ENCODE measurements at regions not wholly inside any gene's neighbourhood (a gene's known extent, or its start where the extent isn't known, plus 50 kb on each side); places are given as distances from the start of the nearest gene placed in this dataset.

- intact Hi-C loops (cut with DNase I) = no loop called here
- DNase-seq = no peak
These were observed 105.1 kb downstream of the TRAPPC11 start for GRCh38 chr4:183763990-183764754.

GRCh38 chr4:183765251-183765911, 106.3 kb downstream of the TRAPPC11 start:
- no peak for DNase-seq
- intact Hi-C loops (cut with DNase I) = no loop called here

GRCh38 chr4:183766140-183766539, 107.0 kb downstream of the TRAPPC11 start:
- no peak for DNase-seq
- intact Hi-C loops (cut with DNase I) = no loop called here

GRCh38 chr4:183770906-183771305, 111.8 kb downstream of the TRAPPC11 start:
- intact Hi-C loops (cut with DNase I) = no loop called here
- no peak for DNase-seq

- intact Hi-C loops (cut with DNase I) = no loop called here
- no peak for DNase-seq
These were observed 113.3 kb downstream of the TRAPPC11 start for GRCh38 chr4:183772361-183772760.

- no peak for DNase-seq
- intact Hi-C loops (cut with DNase I) = no loop called here
These were observed 114.7 kb downstream of the TRAPPC11 start for GRCh38 chr4:183773790-183774189.

GRCh38 chr4:183783306-183783705, 121.8 kb upstream of the STOX2 start:
- no peak for DNase-seq
- intact Hi-C loops (cut with DNase I) = no loop called here

DNA sequence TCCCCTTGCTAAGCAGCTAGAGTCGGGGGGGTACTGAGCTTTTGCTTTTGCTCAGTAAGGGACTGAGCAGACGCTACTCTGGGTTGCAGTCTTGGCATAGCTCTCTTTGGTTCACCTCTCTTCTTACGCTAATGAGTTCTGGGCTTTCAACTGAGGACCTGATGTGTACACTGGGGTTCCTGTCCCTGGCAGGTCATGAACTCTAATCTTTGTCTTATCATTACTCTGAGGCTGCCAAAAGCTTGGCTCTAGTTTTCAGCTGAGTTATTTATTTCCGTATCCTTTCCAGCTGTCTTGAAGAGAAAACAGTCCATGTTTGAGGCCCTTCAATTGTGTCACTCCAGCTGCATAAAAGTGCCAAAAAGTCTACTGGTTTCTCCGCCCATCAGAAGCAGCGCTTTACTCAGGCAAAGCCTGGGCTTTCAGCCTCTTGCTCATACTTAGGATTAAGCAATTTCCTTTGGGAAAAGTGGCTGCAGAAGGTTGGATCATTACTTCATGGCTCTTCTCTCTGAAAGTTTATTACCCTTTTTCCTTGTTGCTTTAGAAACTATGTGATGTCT, 121.0 kb upstream of the STOX2 start:
- DNase-seq = no peak
- intact Hi-C loops (cut with DNase I) = no loop called here

GRCh38 chr4:183788308-183788905, 116.7 kb upstream of the STOX2 start:
- intact Hi-C loops (cut with DNase I) = no loop called here
- no peak for DNase-seq

DNA sequence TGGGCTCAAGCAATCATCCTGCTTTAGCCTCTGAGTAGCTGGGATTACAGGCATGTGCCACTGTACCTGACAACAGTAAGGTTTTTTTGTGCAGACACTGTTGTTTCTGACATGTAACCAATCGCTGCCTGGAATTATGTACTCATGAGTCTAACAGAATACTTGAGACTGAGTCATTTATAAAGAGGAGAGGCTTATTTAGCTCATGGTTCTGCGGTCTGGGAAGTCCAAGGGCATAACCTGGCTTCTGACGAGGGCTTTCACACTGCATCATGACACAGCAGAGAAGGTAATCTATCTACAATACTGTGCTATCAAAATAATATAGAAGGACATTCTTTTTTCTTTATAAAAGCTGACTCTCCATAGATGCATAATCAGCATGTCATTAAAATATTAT, 115.5 kb upstream of the STOX2 start:
- no peak for DNase-seq
- intact Hi-C loops (cut with DNase I) = no loop called here

DNA sequence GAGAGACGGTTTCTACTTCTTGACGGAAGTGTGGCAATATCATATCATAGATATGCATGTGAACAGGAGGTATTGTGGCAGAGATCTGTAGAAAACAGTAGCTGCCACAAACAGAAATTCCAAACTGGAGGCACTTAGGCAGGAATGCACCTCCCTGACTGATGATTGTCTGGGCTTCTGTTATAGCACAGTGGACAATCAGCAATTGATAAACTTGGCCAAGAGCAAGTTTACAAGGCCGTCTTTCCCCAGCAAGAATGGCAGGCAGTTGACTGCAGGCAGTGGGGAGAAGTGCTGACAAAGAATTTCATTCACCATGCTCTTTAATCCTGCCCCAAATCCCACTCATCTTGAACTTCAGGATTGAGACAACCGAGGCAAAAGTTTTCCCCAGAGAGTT, 114.4 kb upstream of the STOX2 start:
- DNase-seq = no peak
- intact Hi-C loops (cut with DNase I) = no loop called here

- DNase-seq = peak in 40 of 42 donors; percentile 18 to 78 (median 54)
- intact Hi-C loops (cut with DNase I) = no loop called here
These were observed 108.1 kb upstream of the STOX2 start for GRCh38 chr4:183797011-183797444.

- peak in 31 of 42 donors; percentile 10 to 67 (median 40) for DNase-seq
- intact Hi-C loops (cut with DNase I) = no loop called here
These were observed 107.4 kb upstream of the STOX2 start for GRCh38 chr4:183797445-183798300.

- intact Hi-C loops (cut with DNase I) = no loop called here
- DNase-seq = peak in 35 of 42 donors; percentile 13 to 69 (median 38)
These were observed 106.5 kb upstream of the STOX2 start for GRCh38 chr4:183798301-183799253.

GRCh38 chr4:183801457-183802165, 103.5 kb upstream of the STOX2 start:
- DNase-seq = no peak
- intact Hi-C loops (cut with DNase I) = no loop called here

GRCh38 chr4:183806341-183806740, 98.8 kb upstream of the STOX2 start:
- intact Hi-C loops (cut with DNase I) = no loop called here
- no peak for DNase-seq

- intact Hi-C loops (cut with DNase I) = no loop called here
- DNase-seq = peak in 23 of 42 donors; percentile 15 to 78 (median 49)
These were observed 97.5 kb upstream of the STOX2 start for GRCh38 chr4:183807420-183808096.
